GM10248 (cell line): ENCODE measurements at regions not wholly inside any gene's neighbourhood (a gene's known extent, or its start where the extent isn't known, plus 50 kb on each side); places are given as distances from the start of the nearest gene placed in this dataset.

Source experiments
- CTCF ChIA-PET: fragments of 300-600 bp; sonication (Branson Sonifier 250); formaldehyde crosslinking; extraction: SDS; loops from one replicate; lab custom pipeline; 2021; ENCODE audit warnings: antibody characterized with exemption; lab: Yijun Ruan, JAX
- POLR2A ChIA-PET: fragments of 350-650 bp; sonication (Branson Sonifier 250); formaldehyde crosslinking; extraction: SDS; loops from one replicate; lab custom pipeline; 2020; ENCODE audit warnings: antibody characterized with exemption; lab: Yijun Ruan, JAX
- DNase-seq: peaks from one replicate; pipeline ENCODE4 v3.0.0; 2012; ENCODE audit errors: extremely low spot score
- CTCF ChIP-seq: IDR thresholded peaks from 2 replicates; pipeline ENCODE4 v1.5.1; 2012; ENCODE audit warnings: mild to moderate bottlenecking, low read depth; ENCODE audit errors: extremely low read depth, missing control alignments, control extremely low read depth

- no peak for DNase-seq
- POLR2A ChIA-PET: no interaction called here
- CTCF ChIA-PET: interaction anchor here (0.6 to 1.1 kb wide), 2 partner anchors 8 to 10 kb away, joined by 3 read pairs; no protein-coding TSS in a partner anchor
- TF ChIP-seq CTCF: no peak
Observed at GRCh38 chr12:115364921-115365320, 680.9 kb upstream of the TBX3 start.

GRCh38 chr12:115362339-115362976 is 678.5 kb upstream of the TBX3 start:
- no peak for DNase-seq
- no peak for TF ChIP-seq CTCF
- ChIA-PET POLR2A (no interaction called here), CTCF (no interaction called here)

GRCh38 chr12:115357681-115358080 is 673.7 kb upstream of the TBX3 start:
- no peak for DNase-seq
- CTCF ChIA-PET: interaction anchor here (1.1 kb wide), 1 partner anchor 38 kb away, joined by 3 read pairs; no protein-coding TSS in a partner anchor
- POLR2A ChIA-PET: no interaction called here
- no peak for TF ChIP-seq CTCF

- POLR2A ChIA-PET: no interaction called here
- TF ChIP-seq CTCF: no peak
- no peak for DNase-seq
- CTCF ChIA-PET: no interaction called here
Observed at GRCh38 chr12:115355301-115355700, 671.3 kb upstream of the TBX3 start.

GRCh38 chr12:115354007-115354890 is 670.3 kb upstream of the TBX3 start:
- CTCF ChIA-PET: interaction anchor here (0.6 kb wide), 1 partner anchor 11 kb away, joined by 3 read pairs; no protein-coding TSS in a partner anchor
- POLR2A ChIA-PET: no interaction called here
- TF ChIP-seq CTCF: no peak
- DNase-seq: peak; percentile 26

GRCh38 chr12:115353467-115353866 is 669.5 kb upstream of the TBX3 start:
- TF ChIP-seq CTCF: no peak
- POLR2A ChIA-PET: no interaction called here
- CTCF ChIA-PET: interaction anchor here (0.6 kb wide), 1 partner anchor 10 kb away, joined by 3 read pairs; no protein-coding TSS in a partner anchor
- DNase-seq: no peak
